Neural progenitor cell (in vitro differentiated cells): ENCODE measurements at regions not wholly inside any gene's neighbourhood (a gene's known extent, or its start where the extent isn't known, plus 50 kb on each side); places are given as distances from the start of the nearest gene placed in this dataset.

ENCODE experiments used
- CTCF ChIP-seq: fragments of 200-600 bp; sonication (generic); IDR thresholded peaks from 2 replicates; pipeline ENCODE4 v1.5.1; 2017; ENCODE audit warnings: antibody characterized with exemption, mild to moderate bottlenecking
- EZH2 ChIP-seq: fragments of 200-600 bp; sonication (generic); IDR thresholded peaks from 2 replicates; pipeline ENCODE4 v1.6.1; 2017; ENCODE audit warnings: antibody characterized with exemption, mild to moderate bottlenecking, moderate library complexity
- EZH2phosphoT487 ChIP-seq: fragments of 200-600 bp; sonication (generic); IDR thresholded peaks from 2 replicates; pipeline ENCODE4 v1.6.1; 2017; ENCODE audit warnings: antibody characterized with exemption

GRCh38 chr6:21856456-21856825 lies 262.9 kb downstream of the SOX4 start:
- TF ChIP-seq EZH2: no peak
- no peak for TF ChIP-seq CTCF
- TF ChIP-seq EZH2phosphoT487: no peak
